ENCODE measurements at regions not wholly inside any gene's neighbourhood (a gene's known extent, or its start where the extent isn't known, plus 50 kb on each side); places are given as distances from the start of the nearest gene placed in this dataset.

DNA sequence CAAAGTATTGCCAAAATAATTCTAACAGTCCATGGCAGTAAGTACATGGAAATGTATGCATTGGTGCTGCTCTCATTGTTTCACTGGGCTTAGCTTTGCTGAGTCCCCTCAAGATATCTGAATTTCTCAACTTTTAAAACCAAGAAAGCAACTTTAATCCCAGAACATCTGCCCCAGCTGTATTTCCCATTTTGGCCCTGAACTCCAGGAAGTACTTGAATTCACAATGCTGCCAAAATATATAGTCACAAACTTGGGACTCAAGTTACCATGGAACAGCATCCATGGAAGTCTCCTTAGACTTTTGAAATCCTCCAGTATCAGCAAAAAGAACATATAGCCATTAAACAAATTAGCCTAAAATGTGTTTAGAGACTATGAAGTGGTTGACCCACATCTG, 78.5 kb upstream of the FLRT2 start:
- DNase-seq, result no peak
- intact Hi-C loops (cut with DNase I), result no loop called here

DNA sequence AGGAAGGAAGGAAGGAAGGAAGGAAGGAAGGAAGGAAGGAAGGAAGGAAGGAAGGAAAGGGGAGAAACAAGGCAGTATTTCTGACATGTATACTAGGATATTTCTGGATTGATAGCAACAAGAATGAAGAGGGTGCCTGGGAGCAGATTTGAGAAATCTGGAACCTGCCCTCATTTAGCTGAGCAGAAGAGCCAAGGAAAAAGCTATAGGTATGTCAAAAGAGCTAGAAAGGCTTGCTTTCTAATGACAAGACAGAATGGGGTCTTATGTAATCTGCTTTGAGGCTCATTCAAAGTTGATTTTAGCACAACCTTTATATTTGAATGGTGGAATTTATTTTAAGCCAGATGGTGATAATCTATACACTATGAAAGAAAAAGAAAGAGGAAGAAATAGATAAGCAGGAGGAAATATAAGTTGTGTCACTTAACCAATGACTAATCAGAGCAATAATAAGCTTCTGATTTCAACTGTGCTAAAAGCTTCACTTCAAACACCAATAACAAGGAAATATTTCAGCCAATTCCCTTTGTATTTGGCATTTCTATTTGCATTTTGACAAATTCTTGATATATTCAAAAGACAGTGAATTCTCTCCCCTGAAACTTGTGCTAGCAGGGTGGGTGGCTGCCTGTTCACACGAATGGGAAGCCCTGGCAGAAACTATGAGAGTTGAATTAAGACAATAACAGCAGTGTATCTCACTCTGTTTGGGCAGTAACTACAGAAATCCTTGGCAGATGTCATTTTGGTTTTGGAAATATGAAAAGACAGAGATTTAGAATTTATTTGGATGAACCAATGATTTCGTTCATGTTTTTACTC, 76.3 kb upstream of the FLRT2 start:
- intact Hi-C loops (cut with DNase I), result no loop called here
- DNase-seq, result no peak

DNA sequence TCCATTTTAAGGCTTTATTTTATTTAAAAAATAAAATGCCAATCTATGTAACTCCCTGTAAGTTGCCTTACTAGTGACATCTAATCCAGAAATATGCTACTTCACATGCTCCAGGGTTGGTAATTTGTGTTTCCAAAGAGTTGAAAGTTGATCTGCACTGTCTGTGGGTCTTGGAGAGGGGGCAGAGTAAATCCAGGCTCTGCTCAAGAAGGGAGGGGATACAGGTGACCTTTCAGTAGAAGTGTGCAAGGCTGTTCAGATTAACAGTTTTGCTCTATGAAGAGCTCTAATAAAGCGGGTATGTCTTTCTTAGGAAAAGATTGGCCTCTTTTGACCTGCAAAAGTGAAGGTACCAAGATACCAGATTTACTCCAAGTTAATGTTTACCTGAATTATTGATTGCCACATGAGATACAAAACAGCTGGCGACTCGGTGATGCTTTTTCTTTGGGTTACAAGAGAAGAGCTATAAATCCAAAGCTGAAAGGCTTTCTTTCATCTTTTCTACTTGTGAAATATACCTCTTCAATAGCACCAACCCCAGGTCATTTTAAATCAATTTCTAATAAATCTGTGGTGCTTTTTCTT, 75.6 kb upstream of the FLRT2 start:
- intact Hi-C loops (cut with DNase I), result no loop called here
- DNase-seq, result no peak

DNA sequence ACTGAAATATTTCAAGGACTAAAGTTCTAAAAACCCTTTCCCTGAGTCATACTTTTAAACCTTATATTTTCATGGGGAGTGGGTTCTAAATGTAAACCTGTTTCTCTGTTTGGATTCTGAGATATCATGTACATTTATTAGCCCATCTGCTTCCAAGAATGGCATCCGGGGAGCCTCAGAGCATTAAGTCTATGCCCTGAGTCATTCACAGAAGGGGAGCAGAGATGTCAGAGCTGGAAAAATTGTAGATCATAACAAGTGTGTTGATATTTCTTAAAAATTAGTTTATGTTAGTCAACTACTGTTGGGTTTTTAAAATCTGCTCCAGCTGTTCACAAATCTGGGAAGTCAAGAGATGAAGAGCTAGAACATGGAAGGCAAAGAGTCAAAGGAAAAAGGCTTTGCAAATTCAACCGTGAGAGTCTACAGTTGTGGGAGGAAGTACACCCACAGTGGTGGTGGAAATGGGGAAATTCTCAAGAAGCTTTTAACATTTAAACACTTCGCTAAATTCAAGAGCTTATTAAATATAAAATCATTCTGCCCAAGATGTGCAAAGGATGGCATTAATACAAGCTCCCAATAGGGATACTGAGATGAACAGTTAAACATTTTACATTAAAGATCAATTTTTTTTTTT, 70.5 kb upstream of the FLRT2 start:
- no peak for DNase-seq
- intact Hi-C loops (cut with DNase I), result no loop called here

DNA sequence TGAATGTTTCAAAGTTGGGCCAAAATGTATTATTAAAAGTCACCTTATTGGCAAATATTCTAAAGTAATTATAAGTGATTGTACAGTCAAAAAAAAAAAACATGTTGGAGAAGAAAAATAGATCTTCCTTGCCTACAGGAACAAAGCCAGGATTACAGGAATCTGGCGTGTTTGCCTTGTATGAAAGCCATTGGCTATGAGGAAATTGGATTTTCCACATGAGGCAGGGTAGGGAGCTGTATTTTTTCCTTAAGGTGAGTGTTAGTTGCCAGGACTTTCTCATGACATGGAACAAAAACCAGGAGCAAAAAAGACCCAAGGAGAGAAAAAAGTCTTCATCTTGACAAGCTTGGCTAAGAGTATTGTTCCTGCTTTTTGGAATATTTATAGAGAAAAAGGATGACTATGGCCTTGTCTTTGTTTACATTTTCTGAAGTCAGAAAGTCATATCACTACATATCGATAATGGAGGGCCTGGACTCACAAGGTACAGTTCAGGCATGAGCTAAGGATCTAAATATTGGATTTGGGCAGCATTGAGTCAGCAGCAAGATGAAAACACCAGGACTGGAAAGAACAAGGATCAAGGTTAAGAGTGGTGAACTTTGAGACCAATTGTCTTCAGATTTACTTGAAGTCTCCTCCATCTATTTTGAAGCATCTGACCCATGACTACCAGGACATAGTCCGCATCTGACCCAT, 68.4 kb upstream of the FLRT2 start:
- intact Hi-C loops (cut with DNase I), result no loop called here

DNA sequence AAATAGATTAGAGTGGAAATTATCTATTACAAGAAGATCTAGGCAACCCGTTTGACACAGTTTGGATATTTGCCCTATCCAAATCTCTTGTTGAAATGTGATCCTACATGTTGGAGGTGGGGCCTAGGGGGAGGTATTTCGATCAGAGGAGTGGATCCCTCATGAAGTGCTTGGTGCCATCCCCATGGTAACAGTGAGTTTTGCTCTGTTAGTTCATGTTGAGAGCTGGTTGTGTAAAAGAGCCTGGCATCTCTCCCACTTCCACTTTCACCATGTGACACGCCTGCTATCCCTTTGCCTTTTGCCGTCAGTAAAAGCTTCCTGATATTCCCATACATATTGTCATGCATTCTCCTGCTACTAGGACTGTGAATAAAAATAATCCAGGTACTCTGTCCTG, 66.4 kb upstream of the FLRT2 start:
- DNase-seq, result no peak
- intact Hi-C loops (cut with DNase I), result no loop called here

More for the DNA sequence above, 68.4 kb upstream of the FLRT2 start:
- no peak for DNase-seq

DNA sequence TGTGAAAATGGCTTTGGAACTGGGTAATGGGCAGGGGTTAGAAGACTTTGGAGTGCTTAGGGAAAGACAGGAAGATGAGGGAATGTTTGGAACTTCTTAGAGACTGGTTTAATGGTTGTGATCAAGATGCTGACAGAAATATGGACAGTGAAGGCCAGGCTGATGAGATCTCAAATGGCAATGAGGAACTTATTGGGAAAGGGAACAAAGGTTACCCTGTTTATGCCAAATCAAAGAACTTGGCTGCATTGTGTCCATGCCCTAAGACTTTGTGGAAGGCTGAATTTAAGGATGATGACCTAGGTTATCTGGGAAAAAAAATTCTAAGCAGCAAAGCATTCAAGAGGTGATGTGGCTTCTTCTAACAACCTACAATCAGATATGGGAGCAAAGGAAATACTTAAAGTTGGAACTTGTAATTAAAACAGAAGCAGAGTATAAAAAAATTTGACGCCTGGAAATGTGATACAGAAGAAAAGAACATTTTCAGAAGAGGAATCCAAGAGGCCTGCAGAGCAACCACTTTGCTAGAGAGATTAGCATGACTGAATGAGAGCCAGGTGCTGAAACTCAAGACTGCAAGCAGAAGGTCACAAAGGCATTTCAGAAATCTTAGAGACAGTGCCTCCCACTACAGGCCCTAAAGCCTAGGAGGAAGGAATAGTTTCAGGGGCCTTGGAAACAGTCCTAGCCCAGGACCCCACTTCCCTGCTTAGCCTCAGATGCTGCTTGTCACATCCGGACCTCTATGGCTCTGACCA, 65.6 kb upstream of the FLRT2 start:
- intact Hi-C loops (cut with DNase I), result no loop called here
- DNase-seq, result no peak

DNA sequence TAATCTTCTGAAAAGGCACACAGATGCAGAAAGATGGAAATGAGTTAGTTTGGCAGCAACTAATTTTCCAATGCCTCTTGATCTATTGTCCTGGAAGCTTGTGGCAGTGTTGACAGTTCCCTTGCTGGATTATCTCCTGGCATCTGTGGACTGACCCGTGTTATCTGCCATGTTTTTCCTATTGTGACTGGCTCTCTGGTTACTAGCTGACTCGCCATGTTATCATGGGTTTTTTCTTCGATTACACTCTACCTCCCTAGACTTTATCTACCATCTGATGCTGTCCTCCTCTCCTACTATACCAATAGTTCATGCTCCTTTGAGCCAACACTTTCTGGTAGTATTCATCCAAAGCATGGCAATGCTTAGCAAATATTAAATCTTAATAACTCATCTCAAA, 63.3 kb upstream of the FLRT2 start:
- DNase-seq, result no peak
- intact Hi-C loops (cut with DNase I), result no loop called here

DNA sequence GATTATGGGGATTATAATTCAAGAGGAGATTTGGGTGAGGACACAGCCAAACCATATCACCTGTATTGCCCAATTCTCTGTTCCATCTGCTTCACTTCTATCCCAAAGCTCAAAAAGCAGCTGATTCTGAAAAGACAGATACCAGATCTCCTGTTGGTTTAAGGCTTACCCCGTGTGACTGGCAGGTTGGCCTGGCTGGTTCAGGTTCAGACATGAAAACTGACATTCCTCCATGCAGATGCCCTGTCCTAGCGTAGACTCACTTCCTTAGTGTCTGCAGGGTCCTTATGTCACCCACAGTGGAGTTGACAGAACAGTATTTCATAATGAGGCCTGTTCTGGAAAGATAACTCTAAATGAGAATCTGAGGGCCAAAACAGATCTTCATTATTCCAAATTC, 61.1 kb upstream of the FLRT2 start:
- DNase-seq, result peak in 1 of 10 donors; percentile 53
- intact Hi-C loops (cut with DNase I), result no loop called here

DNA sequence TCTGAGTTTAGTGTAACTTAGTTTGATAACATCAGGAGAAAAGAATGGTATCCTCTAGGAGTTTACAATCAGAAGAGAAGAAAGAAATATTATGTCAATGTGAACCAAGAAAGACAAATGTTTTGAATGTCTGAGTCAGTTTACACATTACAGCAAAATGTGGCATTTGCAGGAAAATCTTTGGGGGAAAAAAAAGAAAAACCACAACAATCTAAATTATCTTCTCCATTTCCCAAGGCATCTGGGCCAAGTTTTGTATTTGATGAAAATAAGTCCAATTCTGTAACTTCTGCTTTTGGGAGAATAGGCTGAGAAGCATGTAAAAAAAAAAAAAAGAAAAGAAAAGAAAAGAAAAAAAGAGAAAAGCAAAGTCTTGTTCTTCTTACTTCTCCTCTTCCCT, 58.8 kb upstream of the FLRT2 start:
- intact Hi-C loops (cut with DNase I), result no loop called here
- DNase-seq, result no peak

DNA sequence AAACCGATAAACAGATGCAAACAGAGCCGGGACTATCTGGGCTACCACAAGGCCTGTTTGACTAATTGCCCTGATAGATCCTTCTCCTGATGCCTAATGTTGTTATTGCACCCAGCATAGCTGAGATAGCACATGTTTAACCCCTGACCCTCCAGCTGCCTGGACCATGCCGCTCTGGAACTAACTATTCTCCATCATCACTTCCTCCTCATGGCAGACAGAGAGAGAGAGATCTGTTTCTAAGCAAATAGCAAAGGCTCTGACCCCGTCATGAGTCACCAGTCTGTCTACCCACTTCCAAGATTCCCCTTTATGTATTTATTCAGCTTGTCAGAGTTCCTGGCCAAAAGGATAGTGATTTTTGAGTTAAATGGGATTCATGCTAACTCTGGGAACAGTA, 58.2 kb upstream of the FLRT2 start:
- DNase-seq, result no peak
- intact Hi-C loops (cut with DNase I), result no loop called here

DNA sequence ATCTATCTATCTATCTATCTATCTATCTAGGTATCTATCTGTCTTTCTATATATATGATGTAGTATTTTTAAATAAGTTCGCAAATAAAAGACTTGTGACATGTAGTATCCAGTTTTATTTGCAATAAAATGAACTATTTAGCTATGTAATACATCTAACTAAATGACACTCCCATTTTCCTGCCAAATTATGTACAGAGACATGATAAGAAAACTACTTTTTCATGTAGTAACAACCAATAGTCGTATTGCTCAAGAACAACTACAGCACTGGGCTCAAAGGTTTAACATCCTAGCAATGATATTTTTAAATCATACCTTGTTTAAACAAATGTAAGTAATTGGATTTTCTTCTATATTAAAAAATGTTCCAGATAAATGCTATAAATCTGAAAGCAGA, 55.5 kb upstream of the FLRT2 start:
- intact Hi-C loops (cut with DNase I), result no loop called here
- DNase-seq, result no peak

DNA sequence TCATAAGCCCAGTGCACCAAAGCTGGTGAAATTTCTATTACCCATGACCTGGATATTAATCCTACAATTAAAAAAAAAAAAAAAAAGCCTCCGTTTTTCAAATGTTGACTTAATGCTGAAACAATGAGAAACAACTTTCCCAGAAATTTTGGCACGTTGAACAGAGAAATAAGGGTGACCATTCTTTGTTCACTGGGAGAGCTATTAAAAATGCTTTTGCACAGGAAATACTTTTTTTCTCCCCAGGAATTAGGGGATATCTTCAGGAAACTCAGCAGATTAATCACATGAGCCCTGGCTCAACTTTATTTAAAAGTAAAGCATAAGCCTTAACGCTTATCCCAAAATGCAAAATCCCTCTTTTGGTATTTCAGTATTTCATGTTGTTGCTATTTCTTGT, 54.8 kb upstream of the FLRT2 start:
- intact Hi-C loops (cut with DNase I), result no loop called here
- DNase-seq, result no peak

DNA sequence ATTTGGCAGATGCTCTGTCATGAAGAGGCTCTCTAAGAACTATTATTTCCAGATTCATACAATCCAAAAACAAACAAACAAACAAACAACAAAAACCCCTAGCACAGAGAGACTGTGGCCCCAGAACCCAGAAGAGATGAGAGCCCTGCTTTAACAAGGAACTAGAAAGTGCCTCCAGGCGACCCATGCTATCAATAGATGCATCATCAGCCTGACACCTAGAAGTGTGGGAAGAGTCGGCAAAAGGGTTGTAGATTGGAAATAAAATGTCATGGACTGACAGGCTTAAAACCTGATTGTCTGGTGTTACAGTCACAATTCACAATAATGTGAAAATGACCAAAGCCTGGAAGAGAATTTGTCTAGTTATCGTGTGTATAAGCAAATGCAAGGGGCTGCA, 50.6 kb upstream of the FLRT2 start:
- intact Hi-C loops (cut with DNase I), result no loop called here

DNA sequence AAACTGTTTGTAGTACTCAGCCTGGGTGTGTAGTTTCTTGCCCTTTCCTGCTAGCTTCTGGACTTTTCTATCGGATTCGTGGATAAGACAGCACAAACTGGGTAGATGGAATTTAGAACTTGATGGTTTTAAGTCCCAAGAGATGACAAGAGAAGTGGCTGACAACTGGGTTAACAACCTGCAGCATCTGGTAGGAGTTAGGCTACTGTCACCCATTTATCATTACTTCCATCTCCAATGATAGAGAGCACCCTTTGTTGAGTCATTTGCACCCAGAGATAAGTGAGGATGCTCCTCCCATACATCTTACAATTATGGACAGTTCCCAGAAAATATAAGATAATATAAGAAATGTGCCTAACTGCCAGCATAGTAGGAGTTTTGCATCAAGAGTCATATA, 50.2 kb upstream of the FLRT2 start:
- intact Hi-C loops (cut with DNase I), result no loop called here
- DNase-seq, result no peak

More for the DNA sequence above, 50.6 kb upstream of the FLRT2 start:
- no peak for DNase-seq

Data from posterior cingulate gyrus (tissue), 11 donors.